NK-92 (cell line): ENCODE measurements at regions not wholly inside any gene's neighbourhood (a gene's known extent, or its start where the extent isn't known, plus 50 kb on each side); places are given as distances from the start of the nearest gene placed in this dataset.

Experiments used
- DNase-seq: peaks from one replicate; lab custom pipeline; 2025; ENCODE audit not compliant: unreplicated experiment; lab: John Stamatoyannopoulos, UW

DNA sequence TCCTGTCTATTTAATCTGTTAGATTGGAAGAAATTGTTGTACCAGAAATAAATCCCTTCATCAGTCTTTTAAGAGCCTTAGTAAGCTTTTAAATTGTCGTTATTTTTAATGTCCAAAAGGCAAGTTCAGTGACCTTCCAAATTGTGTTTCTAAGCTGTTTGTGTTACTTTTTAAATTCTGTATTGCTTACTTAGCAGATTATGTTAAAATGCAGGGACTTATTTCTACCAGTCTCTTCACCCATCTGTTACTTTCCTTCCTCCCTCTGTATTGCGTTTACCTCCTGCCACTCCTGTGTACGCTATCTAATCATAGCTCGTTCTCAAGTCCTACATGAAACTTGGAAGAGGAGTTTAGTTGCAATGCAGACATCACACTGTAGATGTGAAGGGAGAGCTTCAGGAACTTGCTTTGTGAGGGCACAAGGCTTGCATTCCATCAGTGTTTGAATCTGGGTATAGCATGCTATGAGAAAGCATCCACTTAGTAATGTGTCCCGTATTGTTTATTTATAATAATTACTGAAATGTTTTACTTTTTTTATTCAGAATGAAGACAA, 406.5 kb upstream of the RGS6 start:
- DNase-seq: no peak

DNA sequence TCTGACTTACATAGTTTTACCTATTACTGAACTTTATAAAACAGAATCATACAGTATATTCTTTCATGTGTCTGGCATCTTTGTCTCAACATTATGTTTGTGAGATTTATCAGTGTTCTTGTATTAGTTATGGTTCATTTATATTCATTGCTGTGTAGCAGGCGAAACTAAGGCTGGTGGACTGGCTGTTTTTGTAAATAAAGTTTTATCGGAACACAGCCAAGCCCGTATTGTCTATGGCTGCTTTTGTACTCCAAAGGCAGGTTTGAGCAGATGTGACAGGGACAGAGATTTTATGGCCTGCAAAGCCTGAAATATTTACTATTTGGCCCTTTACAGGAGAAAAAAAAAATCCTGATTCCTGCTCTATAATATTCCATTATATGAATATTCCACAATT, 405.8 kb upstream of the RGS6 start:
- no peak for DNase-seq

DNA sequence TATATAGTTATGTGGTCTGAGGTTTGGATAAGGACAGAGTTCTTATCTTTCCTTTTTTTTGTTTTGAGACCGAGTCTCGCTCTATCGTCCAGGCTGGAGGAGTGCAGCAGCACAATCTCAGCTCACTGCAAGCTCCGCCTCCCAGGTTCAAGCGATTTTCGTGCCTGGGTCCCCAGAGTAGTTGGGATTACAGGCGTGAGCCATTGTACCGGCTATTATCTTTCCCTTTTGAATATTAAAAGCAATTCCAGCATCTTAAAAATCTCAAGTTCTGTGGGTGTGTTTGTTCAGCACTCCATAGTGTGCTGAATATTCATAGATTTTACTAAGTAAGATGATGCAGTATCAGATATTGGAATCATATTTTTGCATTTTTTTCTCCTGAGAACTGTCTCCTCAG, 404.4 kb upstream of the RGS6 start:
- DNase-seq: no peak

DNA sequence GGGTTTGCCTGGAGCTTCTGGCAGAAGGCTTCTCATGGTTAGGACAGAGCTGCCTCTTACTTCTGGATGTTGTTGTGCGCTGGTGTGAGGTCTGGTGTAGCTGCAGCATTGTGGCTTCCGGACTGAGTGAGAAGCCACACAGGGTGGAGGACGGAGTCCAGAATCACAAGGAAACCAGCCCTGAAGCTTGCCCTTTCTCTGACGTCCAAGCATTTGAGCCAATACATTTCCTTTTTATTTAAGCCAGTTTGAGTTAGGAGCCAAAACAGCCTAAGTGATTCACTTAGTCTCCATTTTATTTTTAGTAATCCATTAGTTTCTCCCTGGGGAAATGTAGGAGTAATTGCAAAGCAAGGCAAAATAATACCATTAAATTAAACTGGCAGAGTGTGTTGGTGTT, 402.4 kb upstream of the RGS6 start:
- no peak for DNase-seq

DNA sequence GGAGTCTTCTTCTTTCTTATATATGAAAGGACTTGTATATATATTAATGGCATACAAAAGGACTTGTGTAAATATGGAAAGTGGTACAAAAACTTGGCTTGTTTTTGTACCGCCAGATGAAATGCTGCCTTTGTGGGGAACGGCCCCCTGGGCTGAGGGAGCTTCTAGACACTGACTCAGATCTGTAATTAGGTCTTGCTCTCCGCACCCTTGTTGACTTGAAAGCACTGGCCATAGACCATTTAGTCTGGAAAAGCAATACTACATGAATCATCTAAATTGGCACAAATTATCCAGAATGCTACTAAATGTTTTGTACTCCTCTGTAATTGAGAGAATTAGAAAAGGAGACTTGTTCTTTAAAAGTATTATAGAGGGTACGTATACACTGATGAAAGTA, 399.9 kb upstream of the RGS6 start:
- no peak for DNase-seq

DNA sequence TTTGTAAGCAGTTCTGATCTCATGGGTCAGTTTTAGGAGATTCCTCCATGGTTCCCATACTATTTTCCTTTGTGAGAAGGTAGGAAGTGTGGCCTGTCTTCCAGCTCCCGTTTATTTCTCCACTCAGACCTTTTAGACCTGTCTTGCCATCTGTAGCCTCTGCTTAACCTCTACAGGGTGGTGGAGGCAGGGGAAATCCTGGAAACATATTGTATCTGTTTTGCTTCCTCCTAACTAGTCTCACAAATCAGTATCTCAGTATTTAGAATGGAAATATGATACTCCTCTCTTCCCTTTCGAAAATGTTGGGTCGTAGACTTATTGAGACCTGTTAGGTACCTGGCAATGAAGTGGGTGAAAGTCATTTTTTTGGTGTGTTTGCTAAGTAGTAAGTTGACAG, 399.4 kb upstream of the RGS6 start:
- no peak for DNase-seq

DNA sequence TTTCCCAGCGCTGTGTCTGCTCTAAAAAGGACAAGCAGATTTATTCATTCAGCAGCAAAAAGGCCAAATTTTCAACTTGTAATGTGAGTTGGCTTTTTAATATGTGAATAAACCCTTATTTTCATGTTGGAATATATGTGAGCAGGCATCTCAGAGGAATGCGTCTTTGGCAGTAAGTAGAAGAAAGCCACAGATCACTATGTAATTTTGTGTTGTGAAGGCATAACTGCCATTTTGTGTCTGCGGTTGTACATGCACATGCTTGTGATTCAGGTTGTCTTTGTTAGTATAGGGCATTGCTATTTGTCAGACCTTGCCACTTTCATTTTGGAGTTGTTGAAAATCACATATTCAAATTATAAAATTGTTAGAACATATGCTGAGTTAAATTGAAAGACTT, 398.8 kb upstream of the RGS6 start:
- DNase-seq: no peak

DNA sequence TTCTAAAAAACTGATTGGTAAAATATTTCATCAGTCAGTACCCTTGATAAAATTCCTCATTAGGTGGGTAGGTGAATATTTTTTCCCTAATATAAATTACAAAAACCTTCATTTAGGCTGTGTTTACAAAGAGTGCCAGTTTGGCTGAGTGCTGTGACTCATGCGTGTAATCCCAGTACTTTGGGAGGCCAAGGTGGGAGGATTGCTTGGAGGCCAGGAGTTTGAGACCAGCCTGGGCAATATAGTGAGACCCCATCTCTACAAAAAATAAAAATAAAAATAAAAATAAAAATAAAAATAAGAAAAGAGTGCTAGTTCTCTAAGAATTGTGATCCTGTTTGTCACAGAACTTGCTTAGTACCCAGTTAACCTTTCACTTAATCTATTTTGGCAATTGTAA, 398.4 kb upstream of the RGS6 start:
- no peak for DNase-seq

DNA sequence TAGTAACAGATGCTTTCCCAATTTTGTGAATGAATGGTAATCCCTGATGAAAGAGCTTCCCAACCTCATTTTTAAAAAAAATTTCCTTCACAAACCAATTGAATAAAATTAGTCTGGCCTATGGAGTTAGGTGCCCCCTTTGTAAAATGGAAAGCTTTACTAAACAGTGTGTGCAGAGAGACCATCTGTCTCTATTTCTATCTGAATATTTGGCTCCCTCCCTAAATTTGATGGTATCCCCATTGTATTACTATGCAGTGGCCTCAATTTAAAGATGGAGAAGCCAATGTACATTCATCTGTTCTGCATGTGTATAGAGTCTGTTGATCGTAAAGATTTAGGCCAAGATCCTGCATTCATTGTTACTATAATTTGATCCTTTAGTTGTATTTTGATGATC, 397.7 kb upstream of the RGS6 start:
- DNase-seq: no peak

DNA sequence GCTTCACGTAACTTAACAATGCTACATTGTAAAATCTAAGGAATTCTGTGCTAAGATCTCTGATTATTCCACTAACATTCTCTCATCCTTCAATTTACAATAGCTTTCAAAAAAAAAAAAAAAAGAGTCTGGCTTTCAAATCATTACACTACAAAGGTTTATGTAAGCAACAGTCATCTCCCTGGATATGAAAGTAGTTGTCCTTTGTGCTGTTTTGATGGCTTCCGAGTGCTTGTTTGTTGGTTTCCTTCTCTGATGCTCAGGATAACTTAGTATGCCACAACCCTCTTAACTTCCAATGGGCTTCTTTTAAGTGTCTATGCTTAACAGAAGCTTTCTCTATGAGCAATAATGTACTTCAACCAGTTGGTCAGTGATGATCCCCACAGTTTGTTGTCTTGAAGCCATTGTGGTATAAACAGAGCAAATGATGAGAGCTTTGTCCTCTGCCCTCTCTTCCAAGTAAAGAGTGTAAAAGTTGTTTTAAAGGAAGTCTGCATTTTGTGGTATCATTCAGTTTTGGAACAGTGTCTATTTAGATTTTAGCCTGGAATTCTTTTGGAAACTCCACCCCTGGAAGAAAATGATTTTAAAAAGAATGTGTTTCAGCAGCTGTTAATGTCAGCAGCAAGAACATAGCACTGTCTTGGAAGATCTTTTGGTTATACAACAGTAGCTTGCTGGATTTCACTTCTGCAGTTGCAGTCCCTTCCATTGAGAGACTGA, 396.1 kb upstream of the RGS6 start:
- DNase-seq: no peak

DNA sequence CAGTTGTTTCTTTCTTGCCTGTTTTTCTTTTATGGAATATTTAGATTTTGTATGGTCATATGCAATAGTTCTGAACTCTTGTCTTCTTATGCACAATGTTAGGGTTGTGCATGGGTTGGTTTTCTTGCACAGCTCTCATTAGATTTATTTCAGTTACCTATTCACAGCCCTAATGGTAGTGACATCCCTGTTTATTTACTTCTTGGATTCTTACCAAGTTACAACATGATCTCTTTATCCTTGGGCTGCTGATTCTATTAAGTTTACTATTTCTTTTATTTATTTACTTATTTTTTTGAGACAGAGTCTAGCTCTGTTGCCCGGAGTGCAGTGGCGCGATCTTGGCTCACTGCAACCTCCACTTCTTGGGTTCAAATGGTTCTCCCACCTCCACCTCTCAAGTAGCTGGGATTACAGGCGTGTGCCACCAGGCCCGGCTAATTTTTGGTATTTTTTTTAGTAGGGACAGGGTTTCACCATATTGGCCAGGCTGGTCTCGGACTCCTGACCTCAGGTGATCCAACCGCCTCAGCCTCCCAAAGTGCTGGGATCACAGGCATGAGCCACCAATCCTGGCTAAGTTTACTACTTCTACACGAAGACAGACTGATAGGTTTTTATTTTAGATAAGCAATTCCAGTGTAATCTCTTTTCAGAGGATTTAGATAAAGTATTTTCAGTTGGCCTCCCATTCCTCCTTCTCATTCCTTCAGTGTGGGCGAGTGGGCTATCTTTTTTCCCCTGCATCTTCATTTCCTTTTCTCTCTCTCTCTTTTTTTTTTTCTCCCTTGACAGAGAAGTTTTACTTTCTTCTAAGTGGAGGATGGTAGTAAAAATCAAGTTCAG, 395.1 kb upstream of the RGS6 start:
- no peak for DNase-seq

DNA sequence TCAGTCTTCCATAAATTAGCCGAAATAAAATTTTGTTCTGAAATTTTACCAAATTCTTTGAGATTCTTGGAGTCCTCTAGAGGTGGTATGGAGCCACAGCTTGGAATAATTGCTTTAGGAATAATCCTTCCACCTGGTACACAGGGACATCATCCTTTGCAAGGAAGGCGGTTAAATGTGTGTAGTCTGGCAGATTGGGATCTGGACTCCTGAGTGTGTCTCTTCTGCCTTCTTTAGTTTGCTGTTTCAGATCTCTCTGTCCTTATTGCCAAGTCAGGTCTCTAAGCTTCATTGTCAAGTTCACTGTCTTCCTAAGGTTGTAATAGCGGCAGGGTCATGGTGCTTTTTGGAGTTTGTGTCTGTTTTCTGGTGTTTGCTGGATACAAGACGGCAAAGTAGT, 393.9 kb upstream of the RGS6 start:
- DNase-seq: no peak

DNA sequence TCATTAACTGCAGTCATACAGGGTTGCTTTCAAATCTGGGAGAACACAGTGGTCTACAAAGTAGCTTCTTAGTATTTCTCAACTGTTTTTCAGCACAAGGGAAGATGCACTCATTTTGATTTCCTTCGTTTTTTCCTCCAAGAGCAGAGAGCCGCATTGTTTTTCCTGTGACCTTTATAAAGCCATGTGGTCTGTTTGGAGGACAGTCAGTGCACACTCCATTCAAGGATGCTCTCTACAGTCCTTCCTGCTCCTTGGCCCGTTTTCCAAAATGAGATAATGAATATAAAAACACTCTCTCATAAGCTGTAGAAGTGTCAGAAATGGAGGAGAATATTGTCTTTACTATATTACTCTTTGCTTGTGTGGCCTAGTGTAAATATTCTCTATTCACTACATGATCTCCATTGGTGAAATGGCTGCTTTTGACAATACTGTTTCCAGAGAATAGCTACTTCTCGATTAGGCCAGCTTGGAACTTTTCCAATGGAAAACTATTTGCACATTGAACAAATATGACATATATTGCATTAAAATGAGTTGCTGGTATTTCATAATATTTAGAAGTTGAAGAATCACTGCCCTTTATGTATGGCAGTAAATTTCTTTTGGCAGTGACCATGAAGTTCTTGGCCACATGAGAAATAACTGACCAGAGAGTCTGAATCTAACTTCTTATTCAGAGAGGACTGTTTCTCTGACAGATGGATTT, 393.1 kb upstream of the RGS6 start:
- DNase-seq: no peak

DNA sequence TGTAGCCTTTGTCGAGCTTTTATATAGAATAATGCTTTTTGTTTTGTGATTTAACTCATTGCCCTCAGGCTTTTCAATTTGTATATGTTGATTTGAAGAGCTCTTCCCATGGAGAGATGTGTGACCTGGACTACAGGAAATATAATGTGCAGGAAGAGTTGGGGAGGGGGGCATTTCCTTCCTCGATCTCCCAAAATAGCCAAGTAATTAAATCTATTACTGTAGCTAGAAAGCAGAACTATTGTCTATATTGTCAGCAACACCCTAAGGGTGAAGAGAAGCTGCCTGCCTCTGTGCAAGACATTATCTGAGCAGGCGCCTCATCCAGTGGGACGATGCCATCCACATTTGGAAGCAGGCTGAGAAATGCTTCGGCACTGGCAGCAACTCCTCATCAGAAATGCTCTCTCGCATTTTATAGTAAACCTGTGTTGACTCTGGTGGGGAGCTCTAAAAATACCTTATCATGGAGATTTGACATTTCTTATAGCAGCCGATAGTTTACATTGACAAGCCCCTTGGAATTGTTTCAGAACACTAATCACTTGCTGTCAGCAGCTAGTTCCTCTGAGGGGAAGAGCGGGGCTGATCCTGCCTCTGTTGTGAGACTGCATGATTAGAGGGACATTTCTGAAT, 392.5 kb upstream of the RGS6 start:
- DNase-seq: no peak

DNA sequence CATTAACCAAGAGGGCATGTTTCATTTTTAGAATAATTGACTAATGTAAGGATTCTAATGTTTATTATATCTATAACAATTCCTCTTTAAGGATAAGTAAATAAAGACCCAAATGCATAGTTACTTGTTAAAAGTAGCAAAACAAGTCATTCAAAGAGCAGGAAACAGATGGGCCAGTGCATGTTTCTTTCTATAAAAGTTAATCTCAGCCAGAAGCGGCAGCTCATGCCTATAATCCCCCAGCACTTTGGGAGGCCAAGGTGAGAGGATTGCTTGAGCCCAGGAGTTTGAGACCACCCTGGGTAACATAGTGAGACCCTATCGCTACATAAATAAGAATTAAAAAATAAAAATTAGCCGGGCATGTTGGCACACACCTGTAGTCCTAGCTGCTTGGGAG, 391.0 kb upstream of the RGS6 start:
- DNase-seq: no peak

DNA sequence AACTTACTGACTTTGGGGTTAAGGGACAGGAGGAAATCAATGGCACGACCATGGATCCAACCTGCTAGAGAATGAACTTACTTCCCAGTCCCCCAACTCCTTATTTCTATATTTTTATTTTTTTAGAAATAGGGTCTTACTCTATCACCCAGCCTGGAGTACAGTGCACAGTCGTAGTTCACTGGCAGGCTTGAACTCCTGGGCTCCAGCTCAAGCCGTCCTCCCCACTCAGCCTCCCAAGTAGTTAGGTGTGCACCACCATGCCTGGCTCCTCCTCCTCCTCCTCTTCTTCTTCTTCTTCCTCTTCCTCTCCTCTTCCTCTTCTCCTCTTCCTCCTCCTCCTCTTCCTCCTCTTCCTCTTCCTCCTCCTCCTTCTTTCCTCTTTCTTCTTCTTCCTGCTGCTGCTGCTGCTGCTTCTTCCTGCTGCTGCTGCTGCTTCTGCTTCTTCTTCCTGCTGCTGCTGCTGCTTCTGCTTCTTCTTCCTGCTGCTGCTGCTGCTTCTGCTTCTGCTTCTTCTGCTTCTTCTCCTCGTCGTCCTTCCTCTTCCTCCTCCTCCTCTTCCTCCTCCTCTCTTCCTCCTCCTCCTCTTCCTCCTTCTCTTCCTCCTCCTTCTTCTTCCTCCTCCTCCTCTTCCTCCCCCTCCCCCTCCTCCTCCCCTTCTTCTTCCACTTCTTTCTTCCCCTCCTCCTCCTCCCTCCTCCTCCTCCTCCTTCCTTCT, 390.1 kb upstream of the RGS6 start:
- no peak for DNase-seq

DNA sequence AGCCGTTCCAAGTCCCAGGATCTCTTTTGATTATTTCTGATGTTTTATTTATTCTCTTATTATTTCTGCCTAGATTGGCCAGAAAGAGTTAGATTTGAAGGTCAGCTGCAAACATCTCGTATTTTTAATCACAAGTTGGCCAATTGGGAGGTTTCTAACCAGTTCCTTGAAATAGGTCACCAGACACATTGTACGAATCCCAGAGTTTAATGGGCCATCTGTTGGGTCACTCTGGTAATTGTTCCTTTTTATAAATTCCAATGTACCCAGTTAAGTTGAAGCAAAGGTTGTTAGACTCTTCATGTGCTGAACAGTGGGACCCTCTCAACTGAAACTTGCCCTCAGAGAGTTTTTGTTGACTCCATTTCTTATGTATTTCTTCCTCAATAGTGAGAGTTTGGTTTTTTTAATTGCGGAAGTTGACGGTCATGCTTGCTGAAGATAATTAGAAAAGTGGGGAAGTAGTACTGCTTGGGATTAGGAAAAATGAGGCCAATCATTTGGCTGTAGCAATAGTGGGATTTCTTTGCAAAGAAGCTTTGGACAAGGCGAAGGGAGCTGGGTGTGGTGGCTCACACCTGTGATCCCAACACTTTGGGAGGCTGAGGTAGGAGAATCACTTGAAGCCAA, 382.7 kb upstream of the RGS6 start:
- DNase-seq: no peak

DNA sequence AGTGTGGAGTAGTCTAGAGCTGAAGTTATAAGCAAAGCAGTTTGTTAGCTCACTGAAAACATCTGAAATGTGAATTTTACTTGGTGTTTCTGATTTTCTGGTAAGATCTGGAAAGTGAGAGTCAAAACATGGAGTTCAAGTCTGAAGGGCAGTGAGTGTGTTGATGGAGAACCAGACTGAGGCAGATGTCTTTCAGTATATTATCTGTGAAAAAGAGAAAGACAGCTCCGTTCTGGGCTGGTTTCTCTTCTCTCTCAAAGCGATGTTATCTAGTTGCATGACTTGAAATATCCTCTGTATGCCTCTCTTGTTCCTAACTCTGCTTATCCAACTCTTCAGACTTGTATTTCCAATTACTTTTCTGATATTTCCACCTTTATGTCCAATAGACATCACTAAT, 381.9 kb upstream of the RGS6 start:
- no peak for DNase-seq

DNA sequence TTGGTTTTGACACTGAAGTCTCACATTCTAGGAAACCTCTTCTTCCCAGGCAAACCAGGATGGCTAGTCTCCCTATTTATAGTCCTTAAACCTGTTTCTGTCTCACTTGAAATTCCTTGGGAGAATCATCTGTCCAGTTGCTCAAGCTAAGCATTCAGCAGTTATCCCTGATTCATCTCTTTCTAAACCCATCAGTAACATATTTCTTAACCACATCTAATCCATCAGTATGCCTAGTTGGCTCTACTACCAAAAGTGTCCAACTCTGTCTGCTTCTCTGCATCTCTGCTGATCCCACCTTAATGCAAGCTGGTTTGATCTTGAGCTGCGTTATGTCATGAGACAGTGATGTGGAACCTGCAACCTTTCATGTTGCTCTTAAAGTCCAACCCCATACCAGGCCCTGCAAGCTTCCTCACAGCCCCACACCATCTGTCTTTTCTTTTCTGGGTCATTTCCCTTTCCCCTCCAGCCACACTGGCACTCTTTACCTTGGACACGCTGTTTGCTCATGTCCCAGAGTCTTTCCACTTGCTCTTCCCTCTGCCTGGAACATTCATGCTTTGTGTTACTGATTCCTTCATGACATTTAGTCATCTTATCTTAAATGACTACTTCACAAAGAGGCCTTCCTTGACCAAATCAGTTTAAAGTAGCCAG, 380.8 kb upstream of the RGS6 start:
- no peak for DNase-seq

DNA sequence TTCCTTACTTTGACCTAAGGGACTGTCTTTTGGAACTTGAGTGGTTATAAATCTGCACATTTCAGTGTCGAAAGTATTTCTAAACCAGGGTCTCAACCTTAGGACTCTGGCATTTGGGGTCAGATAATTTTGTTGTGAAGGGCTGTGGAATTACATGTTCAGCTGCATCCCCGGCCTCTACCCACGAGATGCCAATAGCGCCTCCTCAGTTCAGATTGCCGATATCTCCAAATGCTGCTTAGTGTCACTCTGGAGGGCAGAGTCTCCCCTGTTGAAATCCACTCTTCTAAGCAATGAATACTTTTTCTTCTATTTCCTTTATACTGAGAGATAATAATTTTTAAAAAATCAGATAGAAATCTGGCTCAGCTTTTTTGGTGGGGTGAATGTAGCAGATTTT, 379.4 kb upstream of the RGS6 start:
- no peak for DNase-seq
